Gastroesophageal sphincter (tissue), 4 donors: ENCODE measurements at regions not wholly inside any gene's neighbourhood (a gene's known extent, or its start where the extent isn't known, plus 50 kb on each side); places are given as distances from the start of the nearest gene placed in this dataset.

ENCODE experiments used
- ATAC-seq: fragments of 150-250 bp; one replicate; pipeline ENCODE4 v1.9.1; 2016; ENCODE audit warnings: mild to moderate bottlenecking, moderate library complexity
- H3K27ac ChIP-seq, 4 donors: fragments of 200-600 bp; sonication (generic) in 3 of 4; 1 replicate in 3 of 4; 2 replicates in 1 of 4; pipeline ENCODE4 v1.5.1; 2016 to 2019
- H3K27me3 ChIP-seq: fragments of 200-600 bp; sonication (generic); one replicate; pipeline ENCODE4 v1.5.1; 2019
- H3K36me3 ChIP-seq, 2 donors: fragments of 200-600 bp; sonication (generic); one replicate each; pipeline ENCODE4 v1.5.1; 2019; ENCODE audit warnings: control low read depth in 1 of 2
- H3K4me1 ChIP-seq, 3 donors: fragments of 200-600 bp; sonication (generic); 1 replicate in 2 of 3; 2 replicates in 1 of 3; pipeline ENCODE4 v1.5.1; 2016 to 2019; ENCODE audit warnings: control low read depth in 2 of 3
- H3K4me3 ChIP-seq, 2 donors: fragments of 200-600 bp; sonication (generic); one replicate each; pipeline ENCODE4 v1.5.1; 2019; ENCODE audit warnings: mild to moderate bottlenecking in 1 of 2, moderate library complexity in 1 of 2
- H3K9me3 ChIP-seq, 3 donors: fragments of 200-600 bp; sonication (generic); one replicate each; pipeline ENCODE4 v1.5.1; 2017 to 2019; ENCODE audit warnings: control low read depth in 2 of 3
- EP300 ChIP-seq: sonication (generic); formaldehyde crosslinking; IDR thresholded peaks from one replicate; pipeline ENCODE4 v1.6.1; 2017; ENCODE audit warnings: antibody characterized with exemption, mild to moderate bottlenecking
- POLR2A ChIP-seq, 2 donors: fragments of 450-650 bp; IDR thresholded peaks; one replicate each; pipeline ENCODE4 v1.6.1; 2017; ENCODE audit warnings: antibody characterized with exemption in 2 of 2, mild to moderate bottlenecking in 2 of 2, moderate library complexity in 1 of 2
- POLR2AphosphoS5 ChIP-seq: sonication (generic); formaldehyde crosslinking; IDR thresholded peaks from one replicate; pipeline ENCODE4 v1.6.1; 2017; ENCODE audit warnings: antibody characterized with exemption
- WGBS, 2 donors: methylation state at CpG; one replicate each; pipeline ENCODE4 v1.1.5; 2018; ENCODE audit warnings: low coverage in 1 of 2; 5-methylcytosine and 5-hydroxymethylcytosine counted together
- TF ChIP-seq, protein P1 (sequence below), 4 experiments: fragments of 200-600 bp in 2 of 4; fragments of 450-650 bp in 2 of 4; sonication (generic) in 1 of 4; IDR thresholded peaks; one replicate each; pipeline ENCODE4 v1.5.1; 2017 to 2019; ENCODE audit warnings: antibody characterized with exemption in 4 of 4, mild to moderate bottlenecking in 2 of 4, moderate library complexity in 2 of 4

DNA sequence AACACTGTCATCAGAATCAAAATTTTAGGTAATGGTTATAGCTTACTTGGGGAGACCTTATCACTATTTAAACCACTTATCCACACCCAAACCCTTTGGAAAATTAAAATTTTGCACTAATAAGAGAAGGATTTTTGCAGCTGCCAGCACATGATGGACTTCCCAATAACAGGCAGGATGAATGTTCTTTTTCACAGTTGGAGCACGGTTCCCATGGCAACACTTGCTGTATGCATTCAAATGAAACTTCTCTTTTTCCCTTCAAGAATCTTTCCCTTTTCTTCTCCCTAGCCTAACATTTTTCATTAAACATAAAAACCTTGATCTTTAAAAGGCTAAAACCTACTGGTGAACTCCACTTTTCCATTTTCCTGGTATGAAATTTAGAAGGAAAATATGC lies 768.2 kb downstream of the KCTD8 start:
- Histone ChIP-seq H3K4me3 (no peak overlapping the region), H3K27me3 (no peaks in the 10 kb centered on the region), H3K36me3 (no peaks in the 10 kb centered on the region), H3K27ac (no peak overlapping the region), H3K9me3 (no peaks in the 10 kb centered on the region), H3K4me1 (no peaks in the 10 kb centered on the region)
- TF ChIP-seq, protein P1, sequence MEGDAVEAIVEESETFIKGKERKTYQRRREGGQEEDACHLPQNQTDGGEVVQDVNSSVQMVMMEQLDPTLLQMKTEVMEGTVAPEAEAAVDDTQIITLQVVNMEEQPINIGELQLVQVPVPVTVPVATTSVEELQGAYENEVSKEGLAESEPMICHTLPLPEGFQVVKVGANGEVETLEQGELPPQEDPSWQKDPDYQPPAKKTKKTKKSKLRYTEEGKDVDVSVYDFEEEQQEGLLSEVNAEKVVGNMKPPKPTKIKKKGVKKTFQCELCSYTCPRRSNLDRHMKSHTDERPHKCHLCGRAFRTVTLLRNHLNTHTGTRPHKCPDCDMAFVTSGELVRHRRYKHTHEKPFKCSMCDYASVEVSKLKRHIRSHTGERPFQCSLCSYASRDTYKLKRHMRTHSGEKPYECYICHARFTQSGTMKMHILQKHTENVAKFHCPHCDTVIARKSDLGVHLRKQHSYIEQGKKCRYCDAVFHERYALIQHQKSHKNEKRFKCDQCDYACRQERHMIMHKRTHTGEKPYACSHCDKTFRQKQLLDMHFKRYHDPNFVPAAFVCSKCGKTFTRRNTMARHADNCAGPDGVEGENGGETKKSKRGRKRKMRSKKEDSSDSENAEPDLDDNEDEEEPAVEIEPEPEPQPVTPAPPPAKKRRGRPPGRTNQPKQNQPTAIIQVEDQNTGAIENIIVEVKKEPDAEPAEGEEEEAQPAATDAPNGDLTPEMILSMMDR (IDR thresholded peaks at IDR 0.05), result no peak
- TF ChIP-seq POLR2A (IDR thresholded peaks at IDR 0.05), result no peak
- TF ChIP-seq EP300, result no peak
- TF ChIP-seq POLR2AphosphoS5, result no peak
- 69 to 75% methylated on average over 1 of the region's 1 CpG for WGBS, 2 donors
- no peak for ATAC-seq

DNA sequence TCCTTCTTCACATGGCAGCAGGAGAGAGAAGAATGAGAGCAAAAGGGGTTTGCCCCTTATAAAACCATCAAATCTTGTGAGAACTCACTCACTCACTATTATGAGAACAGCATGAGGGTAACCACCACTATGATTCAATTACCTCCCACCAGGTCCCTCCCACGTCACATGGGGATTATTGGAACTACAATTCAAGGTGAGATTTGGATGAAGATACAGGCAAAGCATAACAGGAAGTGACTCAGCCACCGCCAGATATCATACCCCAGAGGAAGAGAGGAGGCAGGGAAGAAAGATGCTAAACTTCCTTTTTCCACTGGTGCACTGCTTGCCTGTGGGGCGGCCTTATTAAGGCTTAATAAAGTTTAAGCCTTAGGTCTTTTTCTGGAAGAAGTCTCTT lies 766.1 kb downstream of the KCTD8 start:
- WGBS, 2 donors, result 61 to 70% methylated on average over 3 of the region's 3 CpGs
- Histone ChIP-seq H3K4me1 (no peaks in the 10 kb centered on the region), H3K4me3 (no peak overlapping the region), H3K9me3 (no peaks in the 10 kb centered on the region), H3K36me3 (no peaks in the 10 kb centered on the region), H3K27me3 (no peaks in the 10 kb centered on the region), H3K27ac (no peak overlapping the region)
- no peak for TF ChIP-seq POLR2A (IDR thresholded peaks at IDR 0.05)
- TF ChIP-seq, protein P1 (IDR thresholded peaks at IDR 0.05), result no peak
- TF ChIP-seq EP300, result no peak
- TF ChIP-seq POLR2AphosphoS5, result no peak
- no peak for ATAC-seq

DNA sequence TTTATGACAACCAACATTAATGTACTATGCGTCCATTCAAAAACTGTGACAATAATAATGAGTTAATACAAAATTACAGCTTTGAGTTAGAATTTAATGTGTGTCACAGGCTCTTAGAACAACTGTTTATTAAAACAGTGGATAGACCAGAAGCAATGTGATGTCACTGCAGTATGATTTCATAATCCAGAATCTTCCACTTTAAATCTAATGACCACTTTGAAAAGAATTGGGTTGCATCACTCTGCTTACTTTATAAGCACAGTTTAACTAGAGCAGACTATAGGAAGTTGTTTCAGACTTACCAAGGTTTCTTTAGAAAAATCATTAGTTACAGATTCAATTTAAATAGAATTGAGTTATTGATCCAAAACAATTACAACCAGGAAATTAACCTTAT lies 758.5 kb downstream of the KCTD8 start:
- no peaks in the 10 kb centered on the region for H3K27me3 ChIP-seq
- ATAC-seq, result no peak
- 80 to 100% methylated on average over 1 of the region's 1 CpG for WGBS, 2 donors
- no peaks in the 10 kb centered on the region for H3K9me3 ChIP-seq
- no peaks in the 10 kb centered on the region for H3K36me3 ChIP-seq
- no peaks in the 10 kb centered on the region for H3K4me1 ChIP-seq
- TF ChIP-seq POLR2A (IDR thresholded peaks at IDR 0.05), result no peak
- TF ChIP-seq, protein P1 (IDR thresholded peaks at IDR 0.05), result no peak
- TF ChIP-seq POLR2AphosphoS5, result no peak
- no peak for TF ChIP-seq EP300
- no peak overlapping the region for H3K4me3 ChIP-seq
- no peak overlapping the region for H3K27ac ChIP-seq

DNA sequence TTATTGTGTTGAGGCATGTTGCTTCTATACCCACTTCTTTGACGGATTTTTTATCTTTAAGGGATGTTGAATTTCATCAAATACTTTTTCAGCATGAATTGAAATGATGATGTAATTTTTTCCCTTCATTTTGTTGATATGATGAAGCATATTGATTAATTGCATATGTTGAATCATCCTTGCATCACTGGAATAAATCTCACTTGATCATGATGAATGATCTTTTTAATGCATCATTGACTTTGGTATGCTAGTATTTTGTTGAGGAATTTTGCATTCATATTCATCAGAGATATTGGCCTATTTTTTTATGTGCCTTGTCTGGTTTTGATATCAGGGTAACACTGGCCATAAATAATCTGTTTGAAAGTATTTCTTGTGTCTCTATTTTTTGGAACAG lies 754.7 kb downstream of the KCTD8 start:
- 41 to 67% methylated on average over 1 of the region's 1 CpG for WGBS, 2 donors
- ATAC-seq, result no peak
- no peak for TF ChIP-seq POLR2A (IDR thresholded peaks at IDR 0.05)
- no peak for TF ChIP-seq EP300
- no peak for TF ChIP-seq POLR2AphosphoS5
- TF ChIP-seq, protein P1 (IDR thresholded peaks at IDR 0.05), result no peak
- Histone ChIP-seq H3K27me3 (no peaks in the 10 kb centered on the region), H3K4me1 (no peaks in the 10 kb centered on the region), H3K27ac (no peak overlapping the region), H3K36me3 (no peaks in the 10 kb centered on the region), H3K9me3 (peaks cover 0 to 4% (median 0%) of the 10 kb centered on the region in 3 donors), H3K4me3 (no peak overlapping the region)

DNA sequence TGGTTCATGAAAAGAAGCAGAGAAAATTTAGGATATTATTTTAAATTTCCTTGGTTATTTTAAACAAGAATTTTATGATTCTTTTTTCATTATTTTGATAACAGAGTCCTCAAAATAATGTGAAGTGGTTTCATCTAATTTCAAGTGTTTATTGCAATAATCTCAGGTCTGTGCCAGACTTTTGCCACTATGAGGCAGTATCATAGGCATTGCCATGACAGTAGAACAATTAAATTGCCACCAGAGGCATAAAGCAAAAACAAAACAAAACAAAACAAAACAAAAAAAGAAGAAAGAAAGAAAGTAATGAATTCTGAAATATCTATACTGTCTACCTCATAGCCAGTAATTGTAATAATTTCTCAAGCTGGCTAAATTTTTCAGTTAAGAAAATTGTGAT lies 739.2 kb downstream of the KCTD8 start:
- Histone ChIP-seq H3K4me1 (no peaks in the 10 kb centered on the region), H3K4me3 (no peak overlapping the region), H3K9me3 (peaks cover 0 to 11% (median 0%) of the 10 kb centered on the region in 3 donors), H3K36me3 (no peaks in the 10 kb centered on the region), H3K27ac (no peak overlapping the region), H3K27me3 (no peaks in the 10 kb centered on the region)
- no peak for TF ChIP-seq POLR2A (IDR thresholded peaks at IDR 0.05)
- TF ChIP-seq EP300, result no peak
- TF ChIP-seq, protein P1 (IDR thresholded peaks at IDR 0.05), result no peak
- TF ChIP-seq POLR2AphosphoS5, result no peak
- ATAC-seq, result no peak
